DOHH2 (cell line): ENCODE measurements at regions not wholly inside any gene's neighbourhood (a gene's known extent, or its start where the extent isn't known, plus 50 kb on each side); places are given as distances from the start of the nearest gene placed in this dataset.

Experiments
- CTCF ChIP-seq: fragments of 200-600 bp; sonication (generic); IDR thresholded peaks from one replicate; pipeline ENCODE4 v1.5.1; 2014; ENCODE audit warnings: antibody characterized with exemption, mild to moderate bottlenecking, low read depth, low read length; ENCODE audit not compliant: poor library complexity, severe bottlenecking
- EZH2phosphoT487 ChIP-seq: fragments of 200-600 bp; sonication (generic); IDR thresholded peaks from 2 replicates; pipeline ENCODE4 v1.6.1; 2017; ENCODE audit warnings: borderline replicate concordance, mild to moderate bottlenecking, antibody characterized with exemption, low read length, moderate library complexity, mixed read lengths

- TF ChIP-seq CTCF (no peak), EZH2phosphoT487 (no peak)
Measured at GRCh38 chr1:81613803-81614202, 186.9 kb upstream of the ADGRL2 start.
